Esophagus muscularis mucosa (tissue), 3 donors: ENCODE measurements at regions not wholly inside any gene's neighbourhood (a gene's known extent, or its start where the extent isn't known, plus 50 kb on each side); places are given as distances from the start of the nearest gene placed in this dataset.

Experiments
- POLR2AphosphoS5 ChIP-seq, 2 donors: sonication (generic); formaldehyde crosslinking; IDR thresholded peaks; one replicate each; pipeline ENCODE4 v1.6.1; 2017; ENCODE audit warnings: antibody characterized with exemption in 2 of 2
- TF ChIP-seq, protein P1 (sequence below), 3 experiments: fragments of 200-600 bp in 2 of 3; fragments of 450-650 bp in 1 of 3; sonication (generic) in 2 of 3; IDR thresholded peaks; one replicate each; pipeline ENCODE4 v1.5.1; 2017 to 2019; ENCODE audit warnings: antibody characterized with exemption in 3 of 3, mild to moderate bottlenecking in 2 of 3, moderate library complexity in 1 of 3

- TF ChIP-seq, protein P1, sequence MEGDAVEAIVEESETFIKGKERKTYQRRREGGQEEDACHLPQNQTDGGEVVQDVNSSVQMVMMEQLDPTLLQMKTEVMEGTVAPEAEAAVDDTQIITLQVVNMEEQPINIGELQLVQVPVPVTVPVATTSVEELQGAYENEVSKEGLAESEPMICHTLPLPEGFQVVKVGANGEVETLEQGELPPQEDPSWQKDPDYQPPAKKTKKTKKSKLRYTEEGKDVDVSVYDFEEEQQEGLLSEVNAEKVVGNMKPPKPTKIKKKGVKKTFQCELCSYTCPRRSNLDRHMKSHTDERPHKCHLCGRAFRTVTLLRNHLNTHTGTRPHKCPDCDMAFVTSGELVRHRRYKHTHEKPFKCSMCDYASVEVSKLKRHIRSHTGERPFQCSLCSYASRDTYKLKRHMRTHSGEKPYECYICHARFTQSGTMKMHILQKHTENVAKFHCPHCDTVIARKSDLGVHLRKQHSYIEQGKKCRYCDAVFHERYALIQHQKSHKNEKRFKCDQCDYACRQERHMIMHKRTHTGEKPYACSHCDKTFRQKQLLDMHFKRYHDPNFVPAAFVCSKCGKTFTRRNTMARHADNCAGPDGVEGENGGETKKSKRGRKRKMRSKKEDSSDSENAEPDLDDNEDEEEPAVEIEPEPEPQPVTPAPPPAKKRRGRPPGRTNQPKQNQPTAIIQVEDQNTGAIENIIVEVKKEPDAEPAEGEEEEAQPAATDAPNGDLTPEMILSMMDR (IDR thresholded peaks at IDR 0.05), result no peak
- no peak for TF ChIP-seq POLR2AphosphoS5 (IDR thresholded peaks at IDR 0.05)
Observed at GRCh38 chr9:110125763-110126351, 82.1 kb downstream of the C9orf152 start.
